ENCODE measurements at regions not wholly inside any gene's neighbourhood (a gene's known extent, or its start where the extent isn't known, plus 50 kb on each side); places are given as distances from the start of the nearest gene placed in this dataset.

DNA sequence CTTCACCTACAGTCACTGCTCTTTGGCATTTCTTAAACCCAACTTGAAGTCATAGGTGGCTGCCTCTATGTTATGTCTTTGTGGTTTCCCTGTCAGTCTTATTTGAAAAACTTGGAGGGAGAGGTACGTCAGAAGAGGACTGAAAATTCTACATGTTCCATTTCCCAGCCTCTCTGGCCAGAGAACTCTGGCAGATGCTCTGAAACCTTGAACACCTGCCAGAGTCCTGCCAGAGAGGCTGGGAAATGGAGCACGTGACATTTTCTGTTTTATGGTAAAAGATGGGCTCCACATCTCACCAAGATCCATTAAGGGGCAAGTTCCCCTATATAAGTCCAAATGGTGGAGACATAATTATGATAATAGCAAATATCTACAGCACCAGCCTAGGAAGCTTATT lies 99.5 kb downstream of the MAFB start:
- no peak for ATAC-seq
- no peak for DNase-seq

DNA sequence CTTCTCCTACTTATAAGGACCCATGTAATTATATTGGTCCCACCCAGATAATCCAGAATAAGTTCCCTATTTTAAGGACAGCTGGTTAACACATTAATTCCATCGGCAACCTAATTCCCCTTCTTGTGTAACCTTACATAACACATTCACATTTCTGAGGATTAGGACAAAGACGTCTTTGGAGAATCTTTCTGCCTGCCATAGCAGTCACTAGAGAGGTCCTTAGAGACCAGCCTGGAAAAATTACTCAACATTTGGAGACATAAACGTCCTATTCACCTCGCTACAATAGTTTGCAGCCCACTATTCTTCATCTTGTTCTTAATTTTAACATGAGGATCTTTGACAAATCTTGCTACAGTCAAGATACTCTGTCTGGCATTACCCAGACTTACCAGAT lies 100.1 kb downstream of the MAFB start:
- ATAC-seq, result no peak

DNA sequence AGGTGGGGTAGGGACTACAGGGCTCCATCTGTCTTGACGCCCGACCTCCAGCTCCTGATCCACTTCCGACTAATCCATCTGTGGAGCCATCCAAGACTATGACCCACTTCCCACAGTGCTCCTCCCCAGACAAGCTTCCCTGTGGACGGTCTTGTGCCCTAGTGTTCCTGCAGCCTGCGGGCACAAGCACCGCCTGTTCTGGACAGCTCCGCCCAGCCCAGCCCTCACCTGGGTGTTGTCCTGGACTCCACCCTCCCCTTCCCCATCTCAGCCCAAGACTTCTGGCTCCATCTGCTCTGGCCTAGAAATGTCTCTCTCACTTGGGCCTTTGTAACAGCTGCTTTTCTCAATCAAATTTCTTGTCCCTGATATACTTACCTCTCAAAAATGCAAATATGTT lies 102.0 kb downstream of the MAFB start:
- DNase-seq (no peak), ATAC-seq (no peak)

More for the DNA sequence above, 100.1 kb downstream of the MAFB start:
- no peak for DNase-seq

DNA sequence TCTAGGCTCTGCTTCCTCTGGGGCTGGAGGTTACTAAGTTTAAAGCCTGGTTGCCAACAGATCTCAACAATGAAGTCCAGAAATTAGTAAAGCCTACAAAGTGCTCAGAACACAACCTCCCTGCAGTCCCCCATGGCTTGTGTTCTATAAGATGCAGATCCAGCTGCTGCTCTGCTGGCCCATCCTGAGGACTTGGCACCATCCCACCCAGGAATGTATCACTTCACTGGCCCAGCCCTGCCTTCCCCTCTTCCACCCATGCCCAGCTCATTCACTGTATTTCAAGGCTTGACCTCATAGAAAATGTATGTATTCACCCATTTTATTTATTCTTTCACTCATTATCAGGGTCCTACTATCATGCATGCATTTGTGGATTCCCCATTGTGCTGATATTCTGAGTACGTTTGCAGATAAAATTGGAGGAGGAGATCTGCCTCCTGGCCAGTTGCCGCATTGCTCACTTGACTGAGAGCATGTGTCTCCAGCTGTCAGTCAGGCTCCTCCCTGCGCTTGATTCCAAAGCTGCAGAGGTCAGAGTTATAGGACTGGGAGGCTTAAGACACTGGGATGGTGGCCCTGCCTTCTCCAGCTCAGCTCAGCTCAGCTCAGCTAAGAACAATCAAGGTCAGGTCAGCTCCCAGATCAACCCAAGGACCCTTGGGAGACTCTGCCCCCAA lies 104.8 kb downstream of the MAFB start:
- ATAC-seq (no peak), DNase-seq (no peak)

DNA sequence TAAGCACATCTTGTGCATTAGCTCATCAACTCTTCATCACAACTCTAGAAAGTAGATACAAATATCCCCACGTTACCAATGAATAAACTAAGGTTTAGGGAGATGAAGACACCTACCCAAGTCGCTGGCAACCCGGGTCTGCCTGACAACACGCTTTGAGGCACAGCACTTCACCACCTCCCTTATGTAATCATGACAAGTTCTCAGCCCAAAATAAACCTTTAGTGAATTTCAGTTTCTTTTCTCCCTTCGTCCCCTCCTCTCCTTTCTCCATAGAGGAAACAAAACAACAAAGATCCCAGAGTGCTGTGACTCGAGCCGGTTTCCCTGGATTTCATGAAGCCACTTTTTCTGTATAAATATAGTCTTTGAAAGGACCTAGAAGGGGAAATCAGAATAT lies 105.4 kb downstream of the MAFB start:
- ATAC-seq (no peak), DNase-seq (no peak)

DNA sequence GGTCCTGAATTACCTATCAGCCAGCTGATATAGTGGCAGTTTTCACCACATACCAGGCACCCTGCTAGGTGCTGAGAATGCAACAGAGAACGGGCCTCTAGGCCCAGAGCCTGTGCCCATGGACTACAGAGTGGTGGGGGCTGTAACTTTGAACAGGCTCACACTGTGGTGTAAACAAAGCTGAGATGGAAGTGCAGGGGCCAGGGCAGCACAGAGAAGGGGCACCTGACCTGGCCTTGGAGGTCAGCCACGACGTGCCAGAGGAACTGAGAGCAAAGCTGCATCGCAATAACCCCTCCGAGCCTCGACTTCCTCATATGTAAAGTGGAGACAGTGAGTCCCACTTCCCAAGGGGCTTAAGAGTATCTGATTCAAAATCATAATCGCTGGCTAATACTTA lies 105.8 kb downstream of the MAFB start:
- DNase-seq (no peak), ATAC-seq (no peak)

DNA sequence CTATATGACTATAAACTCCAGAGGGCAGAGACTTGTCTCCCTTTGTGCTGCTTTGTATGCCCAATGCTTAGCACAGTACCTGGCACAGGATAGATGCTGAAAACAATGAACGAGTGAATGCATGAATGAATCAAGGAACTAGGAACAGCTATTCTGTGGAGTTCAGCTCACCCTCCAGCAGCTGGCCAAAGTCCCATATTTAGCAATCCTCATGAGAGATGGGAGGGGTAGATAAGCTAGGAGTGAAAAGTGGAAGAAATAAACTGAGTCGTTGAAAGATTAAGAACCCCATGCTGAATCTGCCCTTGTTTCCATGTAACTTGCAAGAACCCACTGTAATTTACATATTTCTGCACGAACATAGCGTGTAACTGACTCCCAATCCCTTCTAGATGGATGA lies 106.5 kb downstream of the MAFB start:
- no peak for DNase-seq
- ATAC-seq, result no peak

DNA sequence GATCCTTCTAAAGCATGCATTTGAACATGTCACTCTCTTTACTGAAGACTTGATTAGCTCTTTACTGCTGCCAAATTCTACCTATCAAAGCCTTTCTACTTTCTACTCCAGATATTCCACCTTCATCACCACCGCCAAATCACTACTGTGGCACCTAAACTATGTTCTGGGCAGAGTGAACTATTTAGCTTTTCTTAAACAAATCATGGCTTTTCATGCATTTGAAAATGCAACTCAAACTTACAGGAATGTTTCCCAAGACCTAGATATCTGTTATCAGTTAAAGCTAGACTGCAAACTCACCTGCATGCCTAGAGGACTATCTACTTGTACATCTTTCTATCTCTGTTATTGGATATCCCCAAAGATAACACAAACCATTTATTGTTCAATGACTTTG lies 109.3 kb downstream of the MAFB start:
- no peak for DNase-seq

DNA sequence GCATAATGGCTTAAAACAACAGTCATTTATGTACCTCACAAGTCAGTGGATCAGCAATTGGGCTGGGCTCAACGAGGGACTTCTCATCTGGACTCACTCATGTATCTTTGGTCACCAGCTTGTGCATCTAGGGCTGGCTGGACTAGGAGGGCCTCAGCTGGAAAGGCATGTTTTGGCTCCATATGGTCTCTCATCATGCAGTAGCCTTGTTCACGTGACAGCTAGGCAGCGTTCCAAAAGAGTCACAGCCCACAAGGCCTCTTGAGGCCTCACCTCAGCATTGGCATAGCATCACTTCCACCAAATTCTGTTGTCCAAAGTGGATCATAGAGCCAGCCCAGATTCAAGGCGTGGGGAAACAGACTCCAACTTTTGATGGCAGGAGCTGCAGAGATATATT lies 110.1 kb downstream of the MAFB start:
- DNase-seq (no peak), ATAC-seq (no peak)

More for the DNA sequence above, 109.3 kb downstream of the MAFB start:
- ATAC-seq, result no peak

DNA sequence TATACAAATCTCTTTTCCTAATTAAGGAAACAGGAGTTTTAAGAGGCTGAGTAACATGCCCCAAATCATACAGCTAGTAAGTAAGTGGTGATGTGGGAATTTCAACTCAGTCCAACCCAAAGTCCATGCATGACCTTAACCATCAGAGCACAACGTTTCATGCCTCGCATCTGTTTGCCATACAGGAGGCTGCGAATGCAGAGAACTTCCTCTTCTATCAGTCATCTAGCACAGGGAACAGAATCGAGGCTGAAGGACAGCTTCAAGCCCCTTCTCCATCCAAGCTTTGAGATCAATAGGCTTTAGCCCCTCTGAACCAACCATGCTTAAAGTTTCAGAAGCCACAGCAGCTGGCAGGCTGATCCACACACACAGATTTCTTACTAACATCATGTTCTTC lies 113.2 kb downstream of the MAFB start:
- ATAC-seq (no peak), DNase-seq (no peak)

DNA sequence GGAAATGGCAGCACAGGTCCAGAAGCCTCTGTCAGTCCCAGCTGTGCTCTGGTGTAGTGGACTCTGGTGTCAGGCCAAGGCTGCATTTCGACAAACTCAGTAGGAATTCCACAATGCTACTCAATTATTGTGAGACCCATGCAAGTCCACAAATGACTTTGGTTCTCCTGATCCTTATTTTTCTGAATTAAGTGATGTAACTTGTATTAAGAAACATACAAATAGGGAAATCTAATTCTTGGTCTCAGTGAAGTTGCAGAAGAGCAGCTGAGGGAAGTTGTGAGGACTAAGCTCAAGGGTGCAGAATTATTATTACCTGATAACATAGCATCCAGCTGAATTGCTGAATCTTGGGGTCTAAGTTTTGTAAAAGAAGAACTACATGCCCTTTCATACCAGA lies 116.8 kb downstream of the MAFB start:
- DNase-seq (no peak), ATAC-seq (no peak)

DNA sequence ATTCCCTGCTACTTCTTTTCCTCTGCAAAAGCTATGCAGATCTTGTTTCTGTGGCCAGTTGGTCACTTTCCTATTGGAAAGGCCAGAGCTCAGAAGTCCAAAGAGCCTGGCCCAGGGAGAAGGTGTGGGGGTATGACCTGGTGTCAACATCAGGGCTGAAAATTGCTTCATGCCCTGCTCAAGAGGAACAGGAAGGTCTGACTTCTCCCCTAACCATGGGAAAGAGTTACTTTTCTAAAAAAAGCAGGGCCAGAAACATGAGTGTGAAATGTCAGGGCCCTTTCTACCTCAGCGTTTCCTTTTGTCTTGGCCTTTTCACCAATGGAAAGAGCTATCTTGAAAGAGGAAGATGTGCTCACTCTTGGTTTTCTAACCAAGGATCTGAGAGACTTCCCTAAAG lies 117.4 kb downstream of the MAFB start:
- no peak for DNase-seq
- no peak for ATAC-seq

DNA sequence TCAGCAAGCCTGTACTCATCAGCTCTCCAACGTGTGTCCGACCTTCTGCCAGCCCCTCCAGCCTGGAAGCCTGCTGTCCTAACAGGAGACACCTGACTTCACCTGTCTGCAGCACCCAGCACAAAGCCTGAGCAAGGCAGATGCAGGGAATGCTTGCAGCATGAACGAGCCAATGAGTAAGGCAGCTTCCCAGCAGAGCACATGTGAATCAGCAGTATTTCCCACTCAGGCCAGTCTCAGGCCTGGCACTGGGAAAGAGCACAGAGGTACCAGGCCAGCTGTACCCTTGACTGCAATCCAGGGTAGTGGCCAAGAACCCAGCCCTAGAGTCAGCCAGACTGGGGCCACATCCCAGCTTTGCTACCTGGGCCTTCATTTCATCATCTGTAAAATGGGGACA lies 120.8 kb downstream of the MAFB start:
- DNase-seq, result no peak

DNA sequence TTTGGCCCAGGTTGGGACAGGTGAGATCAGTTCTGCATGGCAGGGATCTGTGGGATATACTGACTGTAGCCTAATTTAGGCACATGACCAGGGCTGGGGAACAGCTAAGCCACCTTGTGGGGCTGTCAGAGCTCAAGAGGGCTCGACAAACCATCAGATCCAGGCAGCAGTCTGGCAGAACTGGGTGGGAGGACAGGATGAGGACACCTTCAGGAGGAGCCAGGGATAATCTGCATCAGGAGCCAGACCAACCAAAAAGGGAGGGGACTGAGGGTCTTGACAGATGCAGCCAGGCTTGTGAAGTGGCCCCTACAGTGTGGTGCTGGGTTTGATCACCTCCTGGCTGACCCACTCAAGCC lies 123.4 kb downstream of the MAFB start:
- DNase-seq (no peak), ATAC-seq (no peak)

More for the DNA sequence above, 120.8 kb downstream of the MAFB start:
- ATAC-seq, result no peak

DNA sequence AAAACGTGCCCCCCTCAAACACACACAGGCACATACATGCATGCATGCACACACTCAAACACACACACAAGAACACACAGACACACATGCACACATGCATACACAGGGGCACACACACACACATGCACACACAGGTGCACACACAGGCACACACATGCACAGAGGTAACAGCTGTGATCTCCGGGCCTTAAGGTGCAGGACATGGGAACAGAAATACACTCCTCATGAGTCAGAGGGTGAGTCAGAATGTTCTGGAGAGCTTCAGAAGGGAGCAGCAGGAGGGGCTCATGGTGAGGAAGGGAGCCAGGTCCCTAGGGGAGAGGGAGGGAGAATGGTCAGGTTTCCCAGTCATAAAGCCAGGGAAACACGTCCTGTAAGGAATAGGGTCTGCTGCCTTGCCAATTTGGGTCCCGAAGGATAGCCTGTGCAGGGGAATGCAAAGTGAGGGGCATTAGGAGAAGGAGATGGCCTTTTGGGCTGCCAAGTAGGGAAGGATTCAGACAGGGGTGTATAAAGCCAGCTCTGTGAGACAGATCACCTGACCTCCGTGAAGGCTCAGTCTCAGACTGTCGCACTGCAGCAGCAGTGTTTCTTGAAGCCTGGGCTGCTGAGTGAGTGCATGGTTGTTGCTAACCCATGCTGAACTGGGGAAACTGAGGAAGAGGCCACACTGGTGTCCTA lies 123.9 kb downstream of the MAFB start:
- ATAC-seq (no peak), DNase-seq (no peak)

DNA sequence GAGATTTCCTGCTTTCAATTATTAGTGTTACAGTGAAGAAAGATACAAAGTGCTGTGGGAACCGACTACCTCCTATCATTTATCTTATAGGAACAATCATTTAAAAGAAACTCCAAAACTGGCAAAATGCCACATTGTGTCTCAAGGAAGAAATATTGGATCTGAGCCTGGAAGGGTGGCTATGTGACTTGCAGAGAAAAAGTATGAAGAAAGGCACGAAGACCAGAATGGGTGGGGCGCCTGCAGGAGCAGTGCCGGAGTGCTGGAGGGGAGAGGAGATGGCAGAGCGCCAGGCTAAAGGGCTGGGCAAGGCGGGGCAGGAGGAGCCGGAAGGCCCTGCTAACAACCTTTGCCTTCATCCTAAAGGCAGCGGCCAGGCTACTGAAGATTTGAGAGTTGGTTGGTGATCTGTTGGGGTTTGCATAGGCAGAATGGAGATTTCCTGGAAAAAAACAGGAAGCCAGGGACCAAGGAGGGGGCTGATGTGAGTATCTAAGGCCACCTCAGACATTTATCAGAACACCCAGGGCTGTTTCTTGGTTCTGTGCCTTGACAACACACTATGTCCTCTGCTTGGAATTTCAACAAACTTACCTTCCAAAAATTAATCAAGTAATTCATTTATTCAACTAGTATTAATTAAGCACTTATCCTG lies 125.6 kb downstream of the MAFB start:
- DNase-seq (no peak), ATAC-seq (no peak)

DNA sequence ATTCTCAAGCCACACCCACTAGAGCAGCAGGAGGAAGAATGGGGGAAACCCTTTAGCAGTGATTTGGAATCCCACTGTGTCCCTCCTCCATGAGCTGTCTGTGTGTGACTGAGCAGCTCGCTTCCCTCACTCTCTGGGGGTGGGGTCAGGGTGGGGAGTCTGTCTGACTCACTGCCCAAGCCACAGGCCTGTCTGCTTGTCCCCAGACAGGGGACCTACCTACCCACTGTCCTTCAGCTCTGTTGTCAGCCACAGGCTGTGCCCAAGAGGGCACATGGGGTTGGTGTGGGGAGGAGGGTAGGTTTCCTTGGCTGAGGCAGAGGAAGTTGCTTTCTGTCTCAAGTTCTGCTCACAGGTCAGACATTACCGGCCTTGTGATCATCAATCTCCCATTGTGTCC lies 127.0 kb downstream of the MAFB start:
- no peak for DNase-seq
- ATAC-seq, result no peak

DNA sequence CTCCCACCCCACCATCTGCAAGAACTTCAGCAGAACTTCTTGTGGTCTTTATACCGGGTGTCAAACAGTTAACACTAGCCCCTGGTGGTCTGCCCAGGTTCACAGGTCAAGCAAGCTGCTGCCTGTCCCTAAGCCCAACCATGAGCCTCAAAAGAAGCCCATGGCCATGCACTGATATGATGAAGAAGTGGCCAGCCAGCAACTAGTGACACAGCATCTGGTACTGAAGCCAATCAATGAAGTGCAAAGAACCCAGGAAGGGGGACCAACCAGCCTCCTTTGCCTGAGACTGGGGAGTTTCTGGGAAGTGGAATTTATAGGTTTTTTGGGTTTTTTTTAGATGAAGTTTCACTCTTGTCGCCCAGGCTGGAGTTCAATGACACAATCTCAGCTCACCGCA lies 127.8 kb downstream of the MAFB start:
- ATAC-seq (no peak), DNase-seq (no peak)

DNA sequence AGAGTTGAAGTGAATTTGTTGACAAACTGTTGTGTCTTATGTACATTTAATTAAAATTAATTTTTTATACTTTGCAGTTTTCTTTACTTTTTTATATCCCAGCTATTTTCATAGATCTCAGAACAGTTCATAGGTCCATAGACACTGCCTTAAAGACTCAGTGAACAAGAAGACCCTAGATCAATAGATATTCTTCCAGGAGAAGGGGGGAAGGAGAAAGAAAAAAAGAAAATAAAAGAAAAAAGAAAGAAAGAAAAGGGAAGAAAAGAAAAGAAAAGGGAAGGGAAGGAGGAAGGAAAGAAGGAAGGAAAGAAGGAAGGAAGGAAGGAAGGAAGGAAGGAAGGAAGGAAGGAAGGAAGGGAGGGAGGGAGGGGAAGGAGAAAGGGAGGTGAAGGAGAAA lies 130.8 kb downstream of the MAFB start:
- DNase-seq (no peak), ATAC-seq (no peak)

DNA sequence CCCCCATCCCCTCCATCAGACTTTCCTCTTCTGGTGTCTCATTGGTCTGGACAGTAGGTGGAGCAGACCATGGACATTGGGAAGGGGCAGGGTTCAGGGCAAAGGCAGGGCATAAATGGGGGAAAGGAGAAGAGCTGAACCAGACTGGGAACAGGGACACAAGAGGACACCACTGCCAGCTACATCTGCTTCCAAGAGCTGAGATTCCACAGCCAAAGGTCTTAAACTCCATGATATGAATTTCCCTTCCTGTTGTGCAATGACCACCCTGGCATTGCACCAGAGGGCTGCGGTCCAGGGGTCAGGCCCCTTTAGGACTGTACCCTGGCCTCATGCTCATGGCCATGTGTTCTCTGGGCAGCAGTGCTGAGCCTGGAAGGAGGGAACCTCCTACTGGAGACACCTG lies 137.9 kb downstream of the MAFB start:
- ATAC-seq, result no peak
- DNase-seq, result no peak

DNA sequence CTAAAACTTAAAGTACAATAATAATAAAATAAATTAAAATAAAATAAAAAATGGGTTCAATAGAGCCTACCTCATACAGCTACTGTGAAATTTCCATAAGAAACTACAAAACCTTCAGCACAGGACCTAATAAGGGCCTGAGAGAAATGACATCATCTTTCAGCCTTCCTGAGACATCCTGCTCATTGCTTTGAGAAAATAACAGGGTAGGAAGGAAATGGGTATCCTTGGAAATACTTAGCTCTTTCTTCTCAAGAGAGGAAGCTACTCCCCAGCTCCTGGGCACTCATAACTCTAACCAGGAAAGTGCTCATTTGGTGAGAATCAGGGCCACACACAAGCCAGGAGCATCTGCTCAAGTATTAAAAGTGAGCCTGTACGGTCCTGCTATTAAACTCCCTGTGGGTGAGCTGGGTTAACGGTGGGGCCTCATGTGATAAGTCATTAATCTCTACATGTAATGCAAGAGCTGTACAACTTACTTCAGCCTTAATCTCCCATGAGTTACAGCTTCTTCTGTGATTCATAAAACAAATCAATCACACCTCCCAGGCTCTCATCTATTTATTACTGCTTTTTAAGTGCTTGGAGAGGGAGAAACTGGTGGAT lies 141.4 kb downstream of the MAFB start:
- DNase-seq (no peak), ATAC-seq (no peak)

DNA sequence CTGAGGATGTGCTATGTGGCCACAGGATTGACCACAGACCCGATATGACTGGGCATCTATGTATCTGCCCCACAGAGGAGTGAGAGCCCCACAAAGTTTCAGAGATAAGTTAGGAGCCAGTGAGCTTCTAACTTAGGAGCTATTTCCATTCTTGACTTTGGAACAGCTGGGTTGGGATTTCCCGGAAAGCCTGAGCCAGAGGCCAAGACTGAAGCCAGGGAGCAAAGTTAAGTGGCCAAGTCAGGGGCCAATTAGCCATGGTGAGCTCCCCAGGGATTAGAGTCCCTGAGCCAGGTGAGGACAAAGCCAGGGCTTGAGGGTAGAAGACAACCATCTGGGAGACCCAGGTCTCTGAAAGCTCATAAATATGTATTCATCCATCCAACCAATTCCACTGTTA lies 143.6 kb downstream of the MAFB start:
- no peak for ATAC-seq
- no peak for DNase-seq

DNA sequence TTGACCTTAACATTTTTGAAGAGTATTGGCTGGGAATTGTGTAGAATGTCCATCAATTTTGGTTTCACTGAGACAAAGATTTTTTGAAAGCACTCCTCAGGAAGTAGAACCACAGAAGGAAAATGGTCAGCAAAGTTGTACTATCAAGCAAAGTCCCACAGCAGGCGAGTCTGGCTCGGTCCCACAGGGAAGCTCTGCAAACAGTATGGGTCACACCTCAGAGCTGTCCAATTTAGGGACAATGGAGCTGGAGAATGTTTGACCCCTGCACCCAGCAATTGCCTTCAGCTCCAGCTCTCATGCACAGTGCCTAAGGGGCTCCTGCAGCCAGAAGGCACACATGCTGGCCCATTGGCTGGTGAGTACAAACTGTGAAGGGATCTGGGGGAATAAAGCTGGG lies 147.0 kb downstream of the MAFB start:
- no peak for ATAC-seq
- no peak for DNase-seq
